HG02885 (cell line): ENCODE measurements at regions not wholly inside any gene's neighbourhood (a gene's known extent, or its start where the extent isn't known, plus 50 kb on each side); places are given as distances from the start of the nearest gene placed in this dataset.

ENCODE experiments used
- ATAC-seq: cut with Tn5 transposase; IDR thresholded peaks from one replicate; pipeline ENCODE4 v1.9.1; 2021; ENCODE audit warnings: mild to moderate bottlenecking; ENCODE audit not compliant: unreplicated experiment, poor library complexity

DNA sequence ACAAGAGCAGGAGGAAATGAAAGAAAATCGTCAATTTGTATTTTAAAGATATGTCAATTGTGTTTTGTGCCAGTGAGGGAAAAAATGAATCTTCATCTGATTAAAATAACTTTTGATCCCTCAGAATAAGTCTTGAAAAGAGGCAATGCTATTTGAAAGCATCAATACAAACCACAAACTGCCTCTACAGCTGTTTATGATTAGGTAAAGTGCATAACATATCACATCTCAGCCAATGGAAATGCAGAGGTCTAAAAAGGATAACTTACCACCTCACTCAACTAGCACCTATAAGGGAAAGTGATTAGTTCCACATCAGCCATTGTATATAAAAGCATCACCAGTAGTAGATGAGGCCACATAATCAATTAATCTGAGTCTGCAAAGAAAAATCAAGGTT lies 492.2 kb upstream of the CDH2 start:
- no peak for ATAC-seq

GRCh38 chr18:28666216-28666615 lies 489.3 kb upstream of the CDH2 start:
- no peak for ATAC-seq

GRCh38 chr18:28657961-28658360 lies 481.0 kb upstream of the CDH2 start:
- ATAC-seq, result no peak

DNA sequence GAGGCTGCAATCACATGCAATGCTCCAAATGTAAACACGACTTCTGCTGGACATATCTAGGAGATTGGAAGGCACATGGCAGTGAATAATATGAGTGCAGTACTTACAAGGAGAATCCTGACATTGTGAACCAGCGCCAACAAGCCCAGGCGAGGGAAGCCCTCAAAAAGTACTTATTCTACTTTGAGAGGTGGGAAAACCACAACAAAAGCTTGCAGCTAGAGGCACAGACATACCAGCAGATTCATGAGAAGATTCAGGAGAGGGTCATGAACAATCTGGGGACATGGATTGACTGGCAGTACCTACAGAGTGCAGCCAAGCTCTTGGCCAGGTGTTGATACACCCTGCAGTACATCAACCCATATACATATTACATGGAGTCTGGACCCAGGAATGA lies 475.7 kb upstream of the CDH2 start:
- no peak for ATAC-seq

DNA sequence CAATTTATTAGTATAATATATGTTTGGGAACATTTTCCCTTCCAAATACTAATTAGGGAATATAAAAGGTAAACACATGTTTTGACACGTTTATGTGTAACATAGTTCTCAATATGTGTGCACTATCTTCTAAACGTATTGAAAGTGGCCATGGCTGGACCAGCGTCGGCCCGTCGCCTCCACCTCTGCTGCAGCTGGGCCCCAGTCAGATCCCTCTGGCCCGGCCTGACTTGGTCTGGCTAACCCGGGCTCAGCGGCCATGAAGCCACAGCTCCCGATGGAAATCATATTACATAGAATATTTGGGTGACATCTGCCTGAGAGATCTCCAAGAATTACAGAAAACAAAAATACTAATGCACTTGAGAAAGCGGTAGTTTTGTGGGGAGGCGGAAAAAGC lies 474.4 kb upstream of the CDH2 start:
- ATAC-seq, result no peak

- ATAC-seq, result no peak
These were observed 473.9 kb upstream of the CDH2 start for GRCh38 chr18:28650860-28651259.

GRCh38 chr18:28647961-28648360 lies 471.0 kb upstream of the CDH2 start:
- no peak for ATAC-seq

DNA sequence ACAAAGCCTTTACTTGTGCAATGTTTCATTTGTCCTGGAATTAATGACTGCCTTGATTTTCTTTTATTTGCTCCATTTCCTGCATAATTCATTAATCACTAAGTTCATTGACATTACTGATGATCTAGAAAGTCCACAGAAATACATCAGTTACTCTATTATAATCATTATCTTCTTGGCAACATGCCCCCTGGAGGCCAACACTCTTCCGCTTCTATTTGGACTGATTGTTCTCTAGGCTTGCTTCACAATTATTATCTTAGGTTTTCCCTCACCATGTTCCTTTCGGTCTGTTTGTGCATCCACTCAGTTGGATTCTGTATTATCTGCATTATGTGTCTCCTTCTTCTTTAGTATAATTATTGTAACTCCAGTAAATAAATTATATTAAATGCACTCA lies 461.0 kb upstream of the CDH2 start:
- no peak for ATAC-seq

DNA sequence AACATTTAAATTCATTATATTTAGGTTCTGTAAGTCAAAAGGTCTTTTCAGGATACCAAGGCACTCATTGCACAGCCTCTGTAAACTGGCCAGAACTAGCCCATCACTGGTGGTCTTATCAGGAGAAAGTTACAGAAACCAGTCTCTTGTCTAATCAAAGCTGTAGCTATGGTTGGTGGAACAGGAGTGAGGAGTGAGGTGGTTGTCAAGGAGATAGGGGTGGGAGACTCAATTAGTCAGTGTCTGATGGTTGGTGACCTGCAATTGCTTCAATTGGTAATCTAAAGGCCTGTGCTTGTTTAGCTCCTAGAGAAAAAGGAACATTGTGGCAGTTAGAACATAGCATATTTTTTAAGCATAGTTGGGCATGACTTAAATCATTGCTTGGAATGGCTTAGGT lies 458.6 kb upstream of the CDH2 start:
- no peak for ATAC-seq

DNA sequence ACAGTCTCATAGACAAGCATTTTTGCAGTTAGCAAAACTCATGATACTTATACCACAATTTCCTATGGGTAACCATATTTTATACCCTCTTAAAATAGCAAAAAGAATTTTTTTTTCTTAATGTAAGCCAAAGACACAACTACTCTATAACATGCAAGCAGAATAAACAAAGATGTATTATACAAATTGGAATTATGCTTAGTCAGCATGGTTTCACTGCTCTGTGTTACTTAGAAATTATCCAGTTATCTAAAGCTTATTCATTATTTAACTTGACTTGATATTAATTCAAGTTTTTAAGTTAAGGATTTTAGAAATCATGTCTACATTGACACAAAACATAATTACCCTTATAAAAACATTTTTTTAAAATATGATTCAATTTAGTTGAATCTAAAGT lies 449.8 kb upstream of the CDH2 start:
- no peak for ATAC-seq

GRCh38 chr18:28607991-28608390 lies 431.1 kb upstream of the CDH2 start:
- no peak for ATAC-seq

- ATAC-seq, result no peak
These were observed 429.8 kb upstream of the CDH2 start for GRCh38 chr18:28606686-28607085.

GRCh38 chr18:28602391-28602790 lies 425.5 kb upstream of the CDH2 start:
- no peak for ATAC-seq

DNA sequence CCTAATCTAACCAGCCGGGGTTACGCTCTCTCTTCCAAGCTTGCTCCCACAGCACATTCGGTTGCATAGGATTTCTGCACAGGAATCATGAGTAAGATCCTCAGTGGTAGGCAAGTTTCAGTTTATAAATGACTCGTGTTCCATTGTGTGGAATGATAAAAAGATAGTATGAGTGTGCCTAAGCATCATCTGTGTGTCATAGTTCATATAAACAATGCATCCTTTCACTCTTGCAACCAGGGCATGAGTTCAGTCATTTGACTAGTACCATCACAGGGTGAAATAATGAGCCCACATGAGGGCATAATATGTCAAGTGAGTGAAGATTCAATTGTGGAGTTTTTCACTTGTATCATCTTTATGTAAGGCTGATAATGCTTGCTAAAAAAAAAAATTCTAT lies 417.1 kb upstream of the CDH2 start:
- no peak for ATAC-seq

GRCh38 chr18:28588884-28589549 lies 412.1 kb upstream of the CDH2 start:
- ATAC-seq, result no peak

- ATAC-seq, result no peak
These were observed 407.8 kb upstream of the CDH2 start for GRCh38 chr18:28584731-28585130.

DNA sequence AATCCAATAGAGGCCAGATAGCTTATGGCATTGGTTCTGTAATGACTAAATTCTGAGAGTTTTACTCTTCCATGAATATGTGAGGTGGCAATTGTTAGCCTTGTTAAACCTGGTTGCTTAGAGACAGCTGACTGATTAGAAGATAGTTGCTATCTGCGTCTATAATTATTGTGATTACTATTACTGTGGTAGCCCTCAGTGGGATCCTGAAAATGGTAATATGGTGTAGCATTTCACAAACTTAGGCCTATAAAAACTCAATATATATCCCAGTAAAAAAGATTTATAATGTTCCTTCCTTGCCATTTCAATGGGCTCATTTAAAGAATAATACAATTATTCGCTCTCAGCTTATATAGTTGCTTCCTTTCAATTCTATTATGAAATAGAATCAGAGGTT lies 405.8 kb upstream of the CDH2 start:
- ATAC-seq, result no peak

DNA sequence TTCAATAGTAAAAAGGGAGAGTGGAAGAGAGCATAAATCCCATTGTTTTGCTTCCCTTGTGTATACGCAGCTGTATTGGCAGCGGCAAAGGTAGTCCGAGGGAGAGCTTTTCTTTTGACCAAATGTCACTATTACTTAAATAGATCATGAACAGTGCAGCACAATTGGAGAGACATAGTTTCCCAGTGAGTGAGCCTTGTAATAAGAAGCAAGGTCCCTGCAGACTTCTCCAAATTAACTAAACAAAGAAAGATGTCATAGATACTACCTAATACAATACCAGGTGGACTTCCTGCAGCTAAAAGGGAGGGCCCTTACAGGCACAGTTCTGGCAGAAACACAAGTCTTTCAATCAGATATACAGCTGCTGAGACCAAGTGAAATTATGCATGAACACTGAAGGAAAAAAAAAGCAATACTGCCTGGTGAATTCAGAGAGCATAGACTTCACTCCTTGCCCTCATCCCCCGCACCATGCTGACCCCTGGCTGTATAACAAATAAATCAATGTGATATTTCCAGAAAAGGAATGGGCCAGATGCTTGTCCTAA lies 404.7 kb upstream of the CDH2 start:
- ATAC-seq, result no peak

- ATAC-seq, result no peak
These were observed 400.0 kb upstream of the CDH2 start for GRCh38 chr18:28576941-28577340.

DNA sequence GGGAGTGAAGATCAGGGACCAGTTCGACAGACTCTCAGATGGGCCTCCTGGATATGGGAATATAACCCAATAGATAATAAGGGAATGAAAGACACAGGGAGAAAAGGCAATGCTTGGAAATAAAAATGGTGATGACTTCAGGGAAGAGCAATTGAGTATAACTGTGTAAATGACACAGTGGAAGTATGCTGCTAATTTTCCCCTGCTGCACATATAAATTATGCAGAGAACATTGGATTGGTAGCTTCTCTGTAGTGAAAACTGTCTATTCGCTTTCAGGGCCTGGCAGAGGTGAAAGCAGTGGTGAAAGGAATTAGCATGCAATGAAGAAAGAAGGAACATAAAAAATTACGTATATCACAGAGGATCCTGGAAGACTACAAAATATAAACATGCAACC lies 398.2 kb upstream of the CDH2 start:
- ATAC-seq, result no peak

DNA sequence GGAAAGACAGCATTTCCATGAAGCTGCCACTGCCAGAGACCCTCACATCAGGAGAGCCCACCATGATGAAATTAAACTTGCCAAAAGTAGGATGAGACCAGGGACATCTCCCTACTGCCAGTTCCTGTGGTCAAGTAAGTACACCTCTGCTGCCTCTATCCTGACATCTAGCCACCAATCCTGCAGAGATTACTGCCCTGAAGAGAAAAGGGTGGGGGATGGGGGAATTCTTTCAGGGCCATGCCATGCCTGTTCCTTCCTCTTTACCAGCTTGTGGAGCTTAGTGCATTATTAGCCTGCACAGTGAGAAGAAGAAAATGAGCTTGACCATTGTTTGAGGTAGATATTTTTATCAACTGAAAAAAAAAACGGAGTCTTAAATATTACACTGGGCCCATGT lies 397.2 kb upstream of the CDH2 start:
- ATAC-seq, result no peak

DNA sequence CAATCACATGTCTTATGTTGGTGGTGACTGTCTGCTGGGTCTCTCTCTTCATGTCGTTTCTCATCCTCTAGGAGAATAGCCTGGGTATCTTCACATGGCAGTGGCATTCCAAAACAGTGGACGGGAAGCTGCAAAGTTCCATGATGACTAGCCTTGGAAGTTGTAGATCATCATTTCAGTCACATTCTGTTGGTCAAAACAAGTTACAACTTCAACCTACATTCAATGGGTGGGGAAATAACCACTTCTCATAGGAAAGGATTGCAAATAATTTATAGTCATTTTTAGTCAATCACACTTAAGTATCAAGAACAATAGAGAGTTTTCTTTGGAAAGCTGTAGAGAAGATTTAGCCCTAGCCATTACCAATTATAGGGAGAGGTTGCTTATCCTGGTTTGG lies 395.0 kb upstream of the CDH2 start:
- no peak for ATAC-seq

DNA sequence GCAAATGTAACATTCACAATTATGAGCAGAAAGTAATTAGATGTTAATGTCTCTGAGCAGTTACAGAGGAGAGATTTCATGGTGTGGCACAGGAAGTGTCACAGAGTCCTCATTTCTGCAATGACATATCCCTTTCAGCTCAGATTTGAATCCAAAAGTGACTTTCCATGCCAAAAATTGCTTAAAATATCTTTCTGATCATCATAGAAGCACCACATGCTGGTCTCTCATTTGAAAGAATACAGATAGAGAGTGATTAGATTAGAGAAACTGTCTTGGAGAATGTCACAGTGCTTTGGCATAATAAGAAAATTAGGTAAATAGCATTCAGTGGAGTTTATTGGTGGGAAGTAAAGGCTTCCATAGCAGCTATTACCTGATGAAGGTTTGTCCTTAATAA lies 383.4 kb upstream of the CDH2 start:
- ATAC-seq, result no peak
